CD4-positive, alpha-beta memory T cell (primary cell): ENCODE measurements at regions not wholly inside any gene's neighbourhood (a gene's known extent, or its start where the extent isn't known, plus 50 kb on each side); places are given as distances from the start of the nearest gene placed in this dataset.

ENCODE experiments used
- CTCF ChIA-PET: fragments of 350-600 bp; sonication (Branson Sonifier 250); formaldehyde crosslinking; loops from one replicate; lab custom pipeline; 2021; ENCODE audit warnings: inconsistent platforms; ENCODE audit not compliant: partially characterized antibody; lab: Charles Lee
- POLR2A ChIA-PET: fragments of 350-600 bp; sonication (Branson Sonifier 250); formaldehyde crosslinking; loops from one replicate; lab custom pipeline; 2021; ENCODE audit not compliant: partially characterized antibody; lab: Charles Lee
- DNase-seq, 5 donors: peaks; one replicate each; pipeline versions ENCODE4 v3.0.0 to v3.0.0-alpha.2; 2020 to 2022; ENCODE audit warnings: mixed read lengths in 1 of 5
- H3K27ac ChIP-seq: one replicate; pipeline ENCODE4 v1.7.0; 2013; ENCODE audit warnings: low read depth, low read length
- H3K27me3 ChIP-seq: 2 replicates; pipeline ENCODE4 v1.7.0; 2013; ENCODE audit warnings: mild to moderate bottlenecking, low read length, moderate library complexity; ENCODE audit not compliant: insufficient read depth
- H3K36me3 ChIP-seq: 2 replicates; pipeline ENCODE4 v1.7.0; 2013; ENCODE audit warnings: mild to moderate bottlenecking, low read length, moderate library complexity; ENCODE audit not compliant: insufficient read depth
- H3K4me1 ChIP-seq: 2 replicates; pipeline ENCODE4 v1.7.0; 2013; ENCODE audit warnings: mild to moderate bottlenecking, low read length, moderate library complexity; ENCODE audit not compliant: insufficient read depth
- H3K4me3 ChIP-seq, 2 donors: one replicate each; pipeline ENCODE4 v1.7.0; 2013; ENCODE audit warnings: low read length in 2 of 2, mild to moderate bottlenecking in 1 of 2
- H3K9me3 ChIP-seq, 2 donors: one replicate each; pipeline ENCODE4 v1.7.0; 2013; ENCODE audit warnings: low read length in 2 of 2, control low read depth in 1 of 2; ENCODE audit not compliant: control insufficient read depth in 1 of 2
- H3K27ac Mint-ChIP-seq, 7 donors: one replicate each; pipeline ENCODE4 v1.8.0; 2020 to 2021; ENCODE audit warnings: mixed read lengths in 7 of 7, mild to moderate bottlenecking in 6 of 7, inconsistent platforms in 3 of 7, moderate library complexity in 3 of 7
- H3K27me3 Mint-ChIP-seq, 2 donors: one replicate each; pipeline ENCODE4 v1.8.0; 2020 to 2021; ENCODE audit warnings: mixed read lengths in 2 of 2
- H3K36me3 Mint-ChIP-seq, 2 donors: one replicate each; pipeline ENCODE4 v1.8.0; 2020 to 2021; ENCODE audit warnings: mixed read lengths in 2 of 2, inconsistent platforms in 1 of 2, mild to moderate bottlenecking in 1 of 2
- H3K4me1 Mint-ChIP-seq, 4 donors: one replicate each; pipeline ENCODE4 v1.8.0; 2020 to 2021; ENCODE audit warnings: mixed read lengths in 4 of 4, mild to moderate bottlenecking in 1 of 4
- H3K4me3 Mint-ChIP-seq, 8 donors: one replicate each; pipeline ENCODE4 v1.8.0; 2020 to 2021; ENCODE audit warnings: mixed read lengths in 8 of 8, mild to moderate bottlenecking in 7 of 8, moderate library complexity in 6 of 8, inconsistent platforms in 3 of 8
- H3K9me3 Mint-ChIP-seq, 8 donors: one replicate each; pipeline ENCODE4 v1.8.0; 2020 to 2021; ENCODE audit warnings: mixed read lengths in 8 of 8, mild to moderate bottlenecking in 5 of 8, inconsistent platforms in 3 of 8, moderate library complexity in 1 of 8
- intact Hi-C: fragments of 100-400 bp; cut with micrococcal nuclease; formaldehyde crosslinking; loops from one replicate; pipeline ENCODE4 v1.15.1; 2023

- H3K27ac ChIP-seq = no peak overlapping the region
- ChIA-PET CTCF (no interaction called here), POLR2A (no interaction called here)
Observed at GRCh38 chr2:217184242-217184641, 324.4 kb upstream of the TNP1 start.

GRCh38 chr2:217183471-217183870, 323.6 kb upstream of the TNP1 start:
- Mint-ChIP-seq H3K36me3 (no peaks in the 10 kb centered on the region), H3K4me1 (no peaks in the 10 kb centered on the region), H3K27ac (no peak overlapping the region), H3K9me3 (peaks cover 0 to 3% (median 0%) of the 10 kb centered on the region in 8 donors), H3K27me3 (no peaks in the 10 kb centered on the region), H3K4me3 (no peak overlapping the region)
- Histone ChIP-seq H3K27me3 (no peaks in the 10 kb centered on the region), H3K36me3 (no peaks in the 10 kb centered on the region), H3K4me3 (no peak overlapping the region), H3K27ac (no peak overlapping the region), H3K9me3 (no peaks in the 10 kb centered on the region), H3K4me1 (no peaks in the 10 kb centered on the region)
- intact Hi-C loops = no loop called here
- ChIA-PET POLR2A (no interaction called here), CTCF (no interaction called here)
- DNase-seq = no peak

More at GRCh38 chr2:217184242-217184641, 324.4 kb upstream of the TNP1 start:
- no peaks in the 10 kb centered on the region for H3K36me3 ChIP-seq
- no peaks in the 10 kb centered on the region for H3K9me3 ChIP-seq
- H3K4me3 ChIP-seq = no peak overlapping the region
- no peak for DNase-seq
- H3K4me1 ChIP-seq = no peaks in the 10 kb centered on the region
- Mint-ChIP-seq H3K4me3 (no peak overlapping the region), H3K4me1 (no peaks in the 10 kb centered on the region), H3K27ac (no peak overlapping the region), H3K27me3 (no peaks in the 10 kb centered on the region), H3K36me3 (no peaks in the 10 kb centered on the region), H3K9me3 (no peaks in the 10 kb centered on the region)
- no peaks in the 10 kb centered on the region for H3K27me3 ChIP-seq
- intact Hi-C loops = no loop called here

GRCh38 chr2:217182926-217183325, 323.1 kb upstream of the TNP1 start:
- ChIA-PET POLR2A (no interaction called here), CTCF (no interaction called here)
- no peaks in the 10 kb centered on the region for H3K36me3 Mint-ChIP-seq
- peaks cover 0 to 6% (median 0%) of the 10 kb centered on the region in 8 donors for H3K9me3 Mint-ChIP-seq
- no peaks in the 10 kb centered on the region for H3K27me3 Mint-ChIP-seq
- Histone ChIP-seq H3K4me3 (no peak overlapping the region), H3K9me3 (no peaks in the 10 kb centered on the region), H3K27ac (no peak overlapping the region), H3K4me1 (no peaks in the 10 kb centered on the region), H3K27me3 (no peaks in the 10 kb centered on the region), H3K36me3 (no peaks in the 10 kb centered on the region)
- H3K27ac Mint-ChIP-seq = no peak overlapping the region
- no peaks in the 10 kb centered on the region for H3K4me1 Mint-ChIP-seq
- intact Hi-C loops = no loop called here
- no peak for DNase-seq
- no peak overlapping the region for H3K4me3 Mint-ChIP-seq

- CTCF ChIA-PET = no interaction called here
Observed at GRCh38 chr2:217181512-217181911, 321.6 kb upstream of the TNP1 start.

GRCh38 chr2:217179854-217180253, 320.0 kb upstream of the TNP1 start:
- no peaks in the 10 kb centered on the region for H3K36me3 Mint-ChIP-seq

More at GRCh38 chr2:217181512-217181911, 321.6 kb upstream of the TNP1 start:
- Mint-ChIP-seq H3K4me1 (no peaks in the 10 kb centered on the region), H3K27me3 (no peaks in the 10 kb centered on the region), H3K27ac (no peak overlapping the region), H3K9me3 (peaks cover 0 to 6% (median 0%) of the 10 kb centered on the region in 8 donors), H3K4me3 (no peak overlapping the region), H3K36me3 (no peaks in the 10 kb centered on the region)
- Histone ChIP-seq H3K4me3 (no peak overlapping the region), H3K27me3 (no peaks in the 10 kb centered on the region), H3K4me1 (no peaks in the 10 kb centered on the region), H3K27ac (no peak overlapping the region), H3K36me3 (no peaks in the 10 kb centered on the region), H3K9me3 (no peaks in the 10 kb centered on the region)
- POLR2A ChIA-PET = no interaction called here
- DNase-seq = no peak
- intact Hi-C loops = no loop called here

GRCh38 chr2:217178341-217178740, 318.5 kb upstream of the TNP1 start:
- H3K36me3 Mint-ChIP-seq = no peaks in the 10 kb centered on the region
- H3K27me3 ChIP-seq = no peaks in the 10 kb centered on the region
- no peak overlapping the region for H3K4me3 ChIP-seq
- H3K27me3 Mint-ChIP-seq = no peaks in the 10 kb centered on the region
- intact Hi-C loops = no loop called here
- no peak overlapping the region for H3K27ac Mint-ChIP-seq
- H3K9me3 ChIP-seq = no peaks in the 10 kb centered on the region
- DNase-seq = no peak
- ChIA-PET POLR2A (no interaction called here), CTCF (no interaction called here)
- peaks cover 0 to 6% (median 1%) of the 10 kb centered on the region in 8 donors for H3K9me3 Mint-ChIP-seq
- no peaks in the 10 kb centered on the region for H3K4me1 Mint-ChIP-seq
- no peak overlapping the region for H3K4me3 Mint-ChIP-seq
- no peak overlapping the region for H3K27ac ChIP-seq
- no peaks in the 10 kb centered on the region for H3K36me3 ChIP-seq
- no peaks in the 10 kb centered on the region for H3K4me1 ChIP-seq

More at GRCh38 chr2:217179854-217180253, 320.0 kb upstream of the TNP1 start:
- Mint-ChIP-seq H3K27me3 (no peaks in the 10 kb centered on the region), H3K27ac (no peak overlapping the region), H3K4me1 (no peaks in the 10 kb centered on the region), H3K4me3 (no peak overlapping the region), H3K9me3 (peaks cover 0 to 6% (median 1%) of the 10 kb centered on the region in 8 donors)
- no peak for DNase-seq
- no peaks in the 10 kb centered on the region for H3K4me1 ChIP-seq
- CTCF ChIA-PET = no interaction called here
- POLR2A ChIA-PET = no interaction called here
- H3K9me3 ChIP-seq = no peaks in the 10 kb centered on the region
- no peaks in the 10 kb centered on the region for H3K27me3 ChIP-seq
- no peak overlapping the region for H3K27ac ChIP-seq
- no peaks in the 10 kb centered on the region for H3K36me3 ChIP-seq
- no peak overlapping the region for H3K4me3 ChIP-seq
- intact Hi-C loops = no loop called here

GRCh38 chr2:217177720-217178119, 317.9 kb upstream of the TNP1 start:
- CTCF ChIA-PET = no interaction called here

GRCh38 chr2:217171874-217172273, 312.0 kb upstream of the TNP1 start:
- POLR2A ChIA-PET = no interaction called here
- Histone ChIP-seq H3K4me1 (no peaks in the 10 kb centered on the region), H3K9me3 (no peaks in the 10 kb centered on the region), H3K27ac (no peak overlapping the region), H3K36me3 (no peaks in the 10 kb centered on the region), H3K4me3 (no peak overlapping the region), H3K27me3 (no peaks in the 10 kb centered on the region)
- H3K27me3 Mint-ChIP-seq = peaks cover 0 to 1% of the 10 kb centered on the region in 2 donors
- intact Hi-C loops = no loop called here
- no peak overlapping the region for H3K27ac Mint-ChIP-seq
- H3K9me3 Mint-ChIP-seq = peaks cover 0 to 16% (median 5%) of the 10 kb centered on the region in 8 donors
- no peaks in the 10 kb centered on the region for H3K4me1 Mint-ChIP-seq
- CTCF ChIA-PET = no interaction called here
- no peak for DNase-seq
- H3K4me3 Mint-ChIP-seq = no peak overlapping the region
- H3K36me3 Mint-ChIP-seq = no peaks in the 10 kb centered on the region

More at GRCh38 chr2:217177720-217178119, 317.9 kb upstream of the TNP1 start:
- H3K36me3 Mint-ChIP-seq = no peaks in the 10 kb centered on the region
- POLR2A ChIA-PET = no interaction called here
- H3K27me3 ChIP-seq = no peaks in the 10 kb centered on the region
- peaks cover 0 to 6% (median 1%) of the 10 kb centered on the region in 8 donors for H3K9me3 Mint-ChIP-seq
- H3K9me3 ChIP-seq = no peaks in the 10 kb centered on the region
- no peaks in the 10 kb centered on the region for H3K4me1 ChIP-seq
- DNase-seq = no peak
- intact Hi-C loops = no loop called here
- no peak overlapping the region for H3K27ac Mint-ChIP-seq
- no peak overlapping the region for H3K4me3 Mint-ChIP-seq
- H3K4me1 Mint-ChIP-seq = no peaks in the 10 kb centered on the region
- H3K27ac ChIP-seq = no peak overlapping the region
- no peaks in the 10 kb centered on the region for H3K27me3 Mint-ChIP-seq
- no peaks in the 10 kb centered on the region for H3K36me3 ChIP-seq
- H3K4me3 ChIP-seq = no peak overlapping the region
